Fibroblast of lung (primary cell): ENCODE measurements at regions not wholly inside any gene's neighbourhood (a gene's known extent, or its start where the extent isn't known, plus 50 kb on each side); places are given as distances from the start of the nearest gene placed in this dataset.

Experiments
- DNase-seq, 2 donors: peaks; one replicate each; pipeline versions ENCODE4 v3.0.0 to v3.0.0-alpha.2; 2010; ENCODE audit warnings: low read depth in 2 of 2
- H2AFZ ChIP-seq: 2 replicates; pipeline ENCODE4 v1.5.1; 2012; ENCODE audit warnings: low read length, control low read depth, inconsistent platforms
- H3K27ac ChIP-seq: 2 replicates; pipeline ENCODE4 v1.5.1; 2011; ENCODE audit warnings: low read length, control low read depth; ENCODE audit not compliant: insufficient read depth
- H3K27me3 ChIP-seq: 2 replicates; pipeline ENCODE4 v1.5.1; 2011; ENCODE audit warnings: mild to moderate bottlenecking, low read length; ENCODE audit not compliant: control insufficient read depth, insufficient read depth
- H3K36me3 ChIP-seq: 2 replicates; pipeline ENCODE4 v1.5.1; 2011; ENCODE audit warnings: low read length; ENCODE audit not compliant: control insufficient read depth, insufficient read depth
- H3K4me1 ChIP-seq: 2 replicates; pipeline ENCODE4 v1.5.1; 2011; ENCODE audit warnings: low read length; ENCODE audit not compliant: control insufficient read depth, insufficient read depth; ENCODE audit errors: extremely low read depth
- H3K4me2 ChIP-seq: 2 replicates; pipeline ENCODE4 v1.5.1; 2011; ENCODE audit warnings: low read length, control low read depth; ENCODE audit not compliant: insufficient read depth; ENCODE audit errors: extremely low read depth
- H3K4me3 ChIP-seq, 4 experiments: fragments of 200-600 bp in 1 of 4; sonication (generic) in 1 of 4; replicated peaks in 1 of 4; 2 replicates each; pipeline ENCODE4 v1.5.1; 2011 to 2016; ENCODE audit warnings: low read length in 4 of 4, low read depth in 3 of 4, mild to moderate bottlenecking in 3 of 4, control low read depth in 2 of 4, inconsistent platforms in 1 of 4, mixed read lengths in 1 of 4; ENCODE audit not compliant: insufficient read depth in 1 of 4; ENCODE audit errors: control extremely low read depth in 1 of 4
- H3K79me2 ChIP-seq: 2 replicates; pipeline ENCODE4 v1.5.1; 2012; ENCODE audit warnings: mild to moderate bottlenecking, low read length, inconsistent platforms; ENCODE audit not compliant: control insufficient read depth, insufficient read depth
- H3K9ac ChIP-seq: 2 replicates; pipeline ENCODE4 v1.5.1; 2011; ENCODE audit warnings: mild to moderate bottlenecking, low read length, control low read depth; ENCODE audit not compliant: insufficient read depth
- H3K9me3 ChIP-seq: 2 replicates; pipeline ENCODE4 v1.5.1; 2012; ENCODE audit warnings: low read depth, low read length; ENCODE audit not compliant: control insufficient read depth, insufficient read depth
- H4K20me1 ChIP-seq: 2 replicates; pipeline ENCODE4 v1.5.1; 2011; ENCODE audit warnings: low read length; ENCODE audit not compliant: control insufficient read depth, insufficient read depth; ENCODE audit errors: extremely low read depth
- CTCF ChIP-seq, 2 donors: IDR thresholded peaks in 1 of 2; conservative IDR thresholded peaks in 1 of 2; 1 replicate in 1 of 2; 2 replicates in 1 of 2; pipeline ENCODE4 v1.5.1; 2011 to 2012; ENCODE audit warnings: low read length in 2 of 2, control low read depth in 1 of 2, inconsistent platforms in 1 of 2, low read depth in 1 of 2, mild to moderate bottlenecking in 1 of 2
- EZH2 ChIP-seq: IDR thresholded peaks from 2 replicates; pipeline ENCODE4 v1.5.1; 2012; ENCODE audit warnings: low read length, control low read depth, mild to moderate bottlenecking; ENCODE audit errors: missing control alignments

GRCh38 chr3:116946376-116946775, 236.8 kb downstream of the TUSC7 start:
- TF ChIP-seq EZH2 (no peak), CTCF (conservative IDR thresholded peaks at IDR 0.05 in 1 of 2, IDR thresholded peaks at IDR 0.05 in 1 of 2; ENCODE audit: low read depth in 1 of 2, low read length in 2 of 2) (no peak)
- Histone ChIP-seq H3K4me3 (no peak overlapping the region), H4K20me1 (no peaks in the 10 kb centered on the region)

GRCh38 chr3:116947148-116947547, 237.6 kb downstream of the TUSC7 start:
- no peak overlapping the region for H3K27ac ChIP-seq

More at GRCh38 chr3:116946376-116946775, 236.8 kb downstream of the TUSC7 start:
- DNase-seq, result no peak
- Histone ChIP-seq H3K79me2 (no peaks in the 10 kb centered on the region), H3K4me1 (no peaks in the 10 kb centered on the region), H3K27me3 (no peaks in the 10 kb centered on the region), H3K36me3 (no peaks in the 10 kb centered on the region), H3K27ac (no peak overlapping the region), H3K9me3 (no peaks in the 10 kb centered on the region), H3K9ac (no peak overlapping the region), H2AFZ (no peak overlapping the region), H3K4me2 (no peak overlapping the region)

DNA sequence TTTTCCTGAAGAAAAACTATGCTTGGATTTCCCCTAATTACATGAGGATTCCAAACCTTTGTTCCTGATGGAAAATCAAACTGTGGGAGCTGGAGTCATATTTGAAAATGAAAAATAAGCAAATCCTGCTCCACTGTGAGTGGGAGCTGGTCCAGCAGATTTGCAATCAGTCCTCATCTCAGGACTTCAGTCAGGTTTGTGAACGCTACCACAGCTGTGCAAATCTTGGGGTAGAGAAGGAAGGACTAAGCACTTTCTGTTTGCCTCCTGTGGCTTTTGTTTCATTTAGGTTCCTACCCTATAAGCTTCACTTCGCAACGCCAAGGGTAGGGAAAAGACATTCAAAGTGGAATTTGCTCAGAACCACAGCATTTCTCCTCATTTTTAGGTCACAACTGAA, 238.2 kb downstream of the TUSC7 start:
- Histone ChIP-seq H3K4me3 (no peak overlapping the region), H3K27ac (no peak overlapping the region), H3K4me1 (no peaks in the 10 kb centered on the region), H4K20me1 (no peaks in the 10 kb centered on the region), H2AFZ (no peak overlapping the region), H3K36me3 (no peaks in the 10 kb centered on the region), H3K79me2 (no peaks in the 10 kb centered on the region), H3K4me2 (no peak overlapping the region), H3K9me3 (no peaks in the 10 kb centered on the region), H3K9ac (no peak overlapping the region), H3K27me3 (no peaks in the 10 kb centered on the region)
- DNase-seq, result no peak
- TF ChIP-seq EZH2 (no peak), CTCF (conservative IDR thresholded peaks at IDR 0.05 in 1 of 2, IDR thresholded peaks at IDR 0.05 in 1 of 2; ENCODE audit: low read depth in 1 of 2, low read length in 2 of 2) (no peak)

More at GRCh38 chr3:116947148-116947547, 237.6 kb downstream of the TUSC7 start:
- H3K4me1 ChIP-seq, result no peaks in the 10 kb centered on the region
- H3K4me3 ChIP-seq, result no peak overlapping the region
- H3K36me3 ChIP-seq, result no peaks in the 10 kb centered on the region
- no peak for DNase-seq
- no peak for TF ChIP-seq CTCF (conservative IDR thresholded peaks at IDR 0.05 in 1 of 2, IDR thresholded peaks at IDR 0.05 in 1 of 2; ENCODE audit: low read depth in 1 of 2, low read length in 2 of 2)
- TF ChIP-seq EZH2, result no peak
- H3K4me2 ChIP-seq, result no peak overlapping the region
- no peaks in the 10 kb centered on the region for H3K79me2 ChIP-seq
- no peaks in the 10 kb centered on the region for H4K20me1 ChIP-seq
- no peak overlapping the region for H3K9ac ChIP-seq
- H3K27me3 ChIP-seq, result no peaks in the 10 kb centered on the region
- H3K9me3 ChIP-seq, result no peaks in the 10 kb centered on the region
- H2AFZ ChIP-seq, result no peak overlapping the region
